GM12864 (cell line): ENCODE measurements at regions not wholly inside any gene's neighbourhood (a gene's known extent, or its start where the extent isn't known, plus 50 kb on each side); places are given as distances from the start of the nearest gene placed in this dataset.
A peak's percentile ranks its signal among the peaks of the same experiment; 100 is the strongest.
"Not testable (repeated sequence)": the region's sequence is repeated elsewhere in the genome, so short reads cannot be mapped to it uniquely, and the experiment has no call there.

Experiments used
- DNase-seq: peaks from one replicate; pipeline ENCODE4 v3.0.0-alpha.2; 2011; ENCODE audit warnings: low read depth
- H3K4me3 ChIP-seq: 2 replicates; pipeline ENCODE4 v1.5.1; 2011; ENCODE audit warnings: mild to moderate bottlenecking, low read depth, low read length, control low read depth
- CTCF ChIP-seq: IDR thresholded peaks from 2 replicates; pipeline ENCODE4 v1.5.1; 2011; ENCODE audit warnings: low read depth, mild to moderate bottlenecking, moderate library complexity, low read length, control low read depth, inconsistent platforms; ENCODE audit errors: missing control alignments

- no peak for TF ChIP-seq CTCF
- H3K4me3 ChIP-seq: no peak overlapping the region
- DNase-seq: no peak
Observed at GRCh38 chr17:36845916-36846315, 91.4 kb upstream of the LHX1 start.

- no peak for TF ChIP-seq CTCF
- no peak overlapping the region for H3K4me3 ChIP-seq
- no peak for DNase-seq
Observed at GRCh38 chr17:36846410-36847292, 90.6 kb upstream of the LHX1 start.

GRCh38 chr17:36848008-36848902, 89.0 kb upstream of the LHX1 start:
- H3K4me3 ChIP-seq: no peak overlapping the region
- no peak for DNase-seq
- TF ChIP-seq CTCF: no peak

- not testable (repeated sequence) for H3K4me3 ChIP-seq, DNase-seq
Observed at GRCh38 chr17:36849020-36849419, 88.3 kb upstream of the LHX1 start.

GRCh38 chr17:36849871-36850348, 87.4 kb upstream of the LHX1 start:
- DNase-seq: peak; percentile 53
- no peak overlapping the region for H3K4me3 ChIP-seq
- TF ChIP-seq CTCF: peak; percentile 21

- no peak for DNase-seq
- TF ChIP-seq CTCF: no peak
- H3K4me3 ChIP-seq: no peak overlapping the region
Observed at GRCh38 chr17:36850790-36851189, 86.5 kb upstream of the LHX1 start.

GRCh38 chr17:36851250-36851649, 86.0 kb upstream of the LHX1 start:
- TF ChIP-seq CTCF: no peak
- H3K4me3 ChIP-seq: no peak overlapping the region
- no peak for DNase-seq

- not testable (repeated sequence) for DNase-seq, H3K4me3 ChIP-seq
Observed at GRCh38 chr17:36852478-36852877, 84.8 kb upstream of the LHX1 start.
